Fibroblast of villous mesenchyme (primary cell): ENCODE measurements at regions not wholly inside any gene's neighbourhood (a gene's known extent, or its start where the extent isn't known, plus 50 kb on each side); places are given as distances from the start of the nearest gene placed in this dataset.

ENCODE experiments used
- DNase-seq: peaks from one replicate; pipeline ENCODE4 v3.0.0-alpha.2; 2010; ENCODE audit warnings: low read depth
- H3K4me3 ChIP-seq: 2 replicates; pipeline ENCODE4 v1.5.1; 2011; ENCODE audit warnings: low read depth, mild to moderate bottlenecking, low read length
- TF ChIP-seq, protein P1 (sequence below): IDR thresholded peaks from 2 replicates; pipeline ENCODE4 v1.5.1; 2012; ENCODE audit warnings: low read depth, mild to moderate bottlenecking, low read length; ENCODE audit not compliant: insufficient read depth

DNA sequence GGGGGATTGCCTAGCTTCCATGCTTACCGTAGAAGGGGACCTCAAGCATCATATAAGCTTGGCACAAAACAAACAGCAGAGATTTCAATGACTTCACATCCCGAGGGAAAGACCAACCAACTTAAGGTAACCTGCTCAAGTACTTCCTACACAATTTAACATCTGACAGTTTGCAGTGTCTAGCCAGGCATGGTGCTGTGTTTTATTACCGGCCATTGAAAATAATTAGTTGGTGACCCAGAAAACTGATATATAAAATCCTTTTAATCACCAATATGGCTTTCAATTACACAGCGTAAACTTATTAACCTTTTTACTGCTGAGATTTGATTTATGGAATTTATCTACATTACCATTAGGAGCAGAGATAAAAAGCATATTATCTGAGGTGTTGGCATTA, 268.3 kb downstream of the ARRDC4 start:
- no peak for DNase-seq
- no peak overlapping the region for H3K4me3 ChIP-seq
- TF ChIP-seq, protein P1, sequence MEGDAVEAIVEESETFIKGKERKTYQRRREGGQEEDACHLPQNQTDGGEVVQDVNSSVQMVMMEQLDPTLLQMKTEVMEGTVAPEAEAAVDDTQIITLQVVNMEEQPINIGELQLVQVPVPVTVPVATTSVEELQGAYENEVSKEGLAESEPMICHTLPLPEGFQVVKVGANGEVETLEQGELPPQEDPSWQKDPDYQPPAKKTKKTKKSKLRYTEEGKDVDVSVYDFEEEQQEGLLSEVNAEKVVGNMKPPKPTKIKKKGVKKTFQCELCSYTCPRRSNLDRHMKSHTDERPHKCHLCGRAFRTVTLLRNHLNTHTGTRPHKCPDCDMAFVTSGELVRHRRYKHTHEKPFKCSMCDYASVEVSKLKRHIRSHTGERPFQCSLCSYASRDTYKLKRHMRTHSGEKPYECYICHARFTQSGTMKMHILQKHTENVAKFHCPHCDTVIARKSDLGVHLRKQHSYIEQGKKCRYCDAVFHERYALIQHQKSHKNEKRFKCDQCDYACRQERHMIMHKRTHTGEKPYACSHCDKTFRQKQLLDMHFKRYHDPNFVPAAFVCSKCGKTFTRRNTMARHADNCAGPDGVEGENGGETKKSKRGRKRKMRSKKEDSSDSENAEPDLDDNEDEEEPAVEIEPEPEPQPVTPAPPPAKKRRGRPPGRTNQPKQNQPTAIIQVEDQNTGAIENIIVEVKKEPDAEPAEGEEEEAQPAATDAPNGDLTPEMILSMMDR, result no peak

DNA sequence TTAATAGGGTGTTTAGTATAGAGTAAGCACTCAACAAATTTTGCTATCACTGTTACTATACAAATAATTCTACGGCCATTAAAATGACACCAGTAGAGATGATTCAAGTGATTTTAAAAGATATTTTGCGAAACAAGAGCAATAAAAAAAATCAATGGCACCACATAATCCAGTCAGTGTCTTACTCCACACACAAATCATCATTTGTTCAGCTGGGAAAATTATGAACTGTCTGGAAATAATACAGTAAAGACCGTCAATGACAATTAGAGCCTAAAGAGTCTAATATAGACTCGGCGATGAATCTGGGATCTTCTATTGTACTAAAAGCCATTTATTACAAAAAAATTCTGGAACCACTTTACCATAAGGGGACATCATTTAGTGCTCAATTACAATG, 270.5 kb downstream of the ARRDC4 start:
- peak; percentile 7 for DNase-seq
- TF ChIP-seq, protein P1, result no peak
- no peak overlapping the region for H3K4me3 ChIP-seq

DNA sequence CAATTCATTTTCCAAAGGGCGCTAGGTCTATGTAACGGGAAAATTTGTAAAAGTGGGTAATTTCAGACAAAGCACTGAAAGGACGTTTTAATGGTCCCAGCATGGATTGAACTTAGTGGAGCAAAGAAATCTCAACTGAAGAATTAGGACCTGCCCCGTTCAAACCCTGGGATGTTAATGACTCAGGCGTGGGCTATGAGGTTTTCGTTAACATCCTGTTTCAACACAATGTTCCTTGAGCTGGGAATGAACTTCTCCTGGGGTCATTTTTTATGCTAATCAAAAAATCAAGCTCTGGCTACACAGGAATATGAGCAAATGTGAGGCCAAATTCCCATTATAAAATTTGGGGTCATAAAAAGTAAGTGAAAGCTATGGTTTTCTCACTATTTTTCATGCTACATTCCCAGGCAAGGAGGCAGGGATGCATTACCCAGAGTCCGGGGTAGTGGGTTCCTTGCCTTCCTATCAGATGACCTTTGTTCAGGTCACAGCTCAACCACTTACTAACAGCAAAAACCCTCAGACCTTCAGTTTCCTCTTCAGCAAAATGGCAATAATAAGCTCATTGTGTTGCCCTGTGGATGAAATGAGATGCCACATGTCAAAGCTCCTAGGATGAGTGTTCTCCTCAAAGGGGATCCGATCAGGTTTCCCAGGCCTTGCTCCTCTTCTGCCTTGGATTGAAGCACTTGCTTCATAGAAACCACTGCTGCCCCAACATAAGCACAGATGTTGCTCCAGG, 271.4 kb downstream of the ARRDC4 start:
- TF ChIP-seq, protein P1, result no peak
- H3K4me3 ChIP-seq, result no peak overlapping the region
- peak; percentile 80 for DNase-seq

DNA sequence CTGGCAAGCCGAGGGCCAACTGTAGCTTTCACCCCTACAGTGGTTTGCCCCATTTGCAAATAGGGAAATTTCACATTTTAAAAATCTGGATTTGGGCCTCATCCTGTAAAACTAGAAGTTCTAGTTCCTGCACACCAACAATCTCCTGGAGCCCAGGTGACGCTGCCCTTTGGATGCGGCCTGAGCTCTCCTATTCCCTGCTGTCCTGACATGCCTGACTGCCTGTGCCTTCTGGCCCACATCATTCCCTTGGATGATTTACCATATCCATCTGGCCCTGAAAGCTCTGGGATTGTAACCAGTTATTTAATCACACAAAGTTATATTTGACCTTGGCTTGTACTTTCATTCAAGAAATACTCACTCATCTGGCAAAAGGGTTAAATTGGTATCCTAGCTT, 272.3 kb downstream of the ARRDC4 start:
- DNase-seq, result peak; percentile 8
- TF ChIP-seq, protein P1, result no peak
- H3K4me3 ChIP-seq, result no peak overlapping the region

DNA sequence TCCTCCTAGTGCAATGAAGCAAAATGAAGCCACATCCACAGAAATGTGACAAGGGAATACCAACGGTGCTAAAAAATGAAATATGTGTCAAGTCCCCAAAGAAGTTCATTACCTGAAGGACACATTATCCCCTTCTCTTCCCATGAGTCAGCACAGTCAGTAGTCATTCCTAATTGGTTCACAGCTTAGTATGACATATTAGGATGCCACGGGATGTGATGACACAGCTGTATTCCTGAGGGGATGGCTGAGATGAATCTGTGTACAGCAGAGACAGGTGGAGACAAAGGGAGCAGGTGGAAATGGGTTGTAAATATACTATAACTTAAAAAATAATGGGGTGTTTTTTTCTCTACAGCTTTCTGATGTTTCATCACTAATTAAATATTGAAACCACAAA, 273.4 kb downstream of the ARRDC4 start:
- H3K4me3 ChIP-seq, result no peak overlapping the region
- TF ChIP-seq, protein P1, result no peak
- no peak for DNase-seq

DNA sequence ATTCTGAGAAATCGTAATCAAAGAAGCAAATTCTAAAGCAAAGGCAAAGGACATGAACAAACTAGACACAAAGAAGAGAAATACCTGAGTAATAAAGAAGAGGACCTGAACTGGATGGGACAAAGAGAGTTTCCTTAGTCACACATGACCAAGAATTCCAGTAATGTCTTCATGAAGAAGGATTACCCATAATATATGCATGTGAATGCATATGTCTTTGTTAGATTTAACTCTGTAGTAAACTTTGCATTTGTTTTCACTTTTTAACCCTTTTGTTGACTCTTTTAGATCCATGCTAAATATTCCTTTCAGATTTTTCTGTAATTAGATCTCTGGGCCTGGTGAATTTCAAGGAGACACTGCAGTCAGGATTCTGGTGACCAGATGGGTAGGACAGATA, 279.8 kb downstream of the ARRDC4 start:
- TF ChIP-seq, protein P1, result no peak
- no peak overlapping the region for H3K4me3 ChIP-seq
- no peak for DNase-seq

DNA sequence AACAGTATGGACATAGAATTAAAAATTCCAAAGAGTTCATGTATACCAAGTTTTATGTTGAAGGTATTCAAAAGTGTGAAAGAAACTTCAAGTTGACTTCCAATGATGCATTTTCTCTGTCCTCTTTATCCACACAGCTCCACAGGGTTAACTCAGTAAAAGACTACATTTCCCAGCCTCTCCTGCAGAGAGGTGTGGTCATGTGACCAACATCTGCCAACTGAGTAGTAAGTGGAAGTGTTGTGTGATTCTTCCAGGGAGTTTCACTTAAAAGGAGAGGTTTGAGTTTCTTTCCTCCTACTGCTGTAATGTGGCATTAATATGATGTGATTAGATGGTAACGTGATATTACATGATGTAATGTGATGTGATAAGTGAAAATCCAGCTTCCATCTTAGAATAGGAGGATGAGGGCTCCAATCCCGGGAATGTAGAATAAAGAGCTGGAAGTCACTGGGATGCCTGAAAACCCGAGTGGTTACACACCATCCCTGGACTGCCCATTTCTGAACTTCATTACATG, 280.6 kb downstream of the ARRDC4 start:
- H3K4me3 ChIP-seq, result no peak overlapping the region
- TF ChIP-seq, protein P1, result no peak

More for the DNA sequence above, 280.6 kb downstream of the ARRDC4 start:
- no peak for DNase-seq
